NB4 (cell line): ENCODE measurements at regions not wholly inside any gene's neighbourhood (a gene's known extent, or its start where the extent isn't known, plus 50 kb on each side); places are given as distances from the start of the nearest gene placed in this dataset.

ENCODE experiments used
- CTCF ChIP-seq: IDR thresholded peaks from one replicate; pipeline ENCODE4 v1.5.1; 2012; ENCODE audit warnings: low read depth, low read length
- MAX ChIP-seq: IDR thresholded peaks from 2 replicates; pipeline ENCODE4 v1.6.1; 2011; ENCODE audit warnings: low read depth, low read length

- TF ChIP-seq CTCF (no peak), MAX (no peak)
Measured at GRCh38 chr1:234938924-234939323, 189.7 kb downstream of the TOMM20 start.
